Tibial nerve (tissue), 4 donors: ENCODE measurements at regions not wholly inside any gene's neighbourhood (a gene's known extent, or its start where the extent isn't known, plus 50 kb on each side); places are given as distances from the start of the nearest gene placed in this dataset.
A peak's percentile ranks its signal among the peaks of the same experiment; 100 is the strongest.

Experiments
- EP300 ChIP-seq, 2 donors: sonication (generic); formaldehyde crosslinking; IDR thresholded peaks; one replicate each; pipeline ENCODE4 v1.6.1; 2017; ENCODE audit warnings: antibody characterized with exemption in 2 of 2, mild to moderate bottlenecking in 1 of 2
- POLR2A ChIP-seq, 2 donors: fragments of 450-650 bp; IDR thresholded peaks; one replicate each; pipeline ENCODE4 v1.6.1; 2017; ENCODE audit warnings: antibody characterized with exemption in 2 of 2, mild to moderate bottlenecking in 2 of 2, moderate library complexity in 2 of 2
- TF ChIP-seq, protein P1 (sequence below), 5 experiments: fragments of 200-600 bp in 3 of 5; fragments of 450-650 bp in 2 of 5; sonication (generic) in 3 of 5; IDR thresholded peaks; one replicate each; pipeline ENCODE4 v1.5.1; 2016 to 2019; ENCODE audit warnings: antibody characterized with exemption in 5 of 5, mild to moderate bottlenecking in 3 of 5, moderate library complexity in 2 of 5

- TF ChIP-seq, protein P1, sequence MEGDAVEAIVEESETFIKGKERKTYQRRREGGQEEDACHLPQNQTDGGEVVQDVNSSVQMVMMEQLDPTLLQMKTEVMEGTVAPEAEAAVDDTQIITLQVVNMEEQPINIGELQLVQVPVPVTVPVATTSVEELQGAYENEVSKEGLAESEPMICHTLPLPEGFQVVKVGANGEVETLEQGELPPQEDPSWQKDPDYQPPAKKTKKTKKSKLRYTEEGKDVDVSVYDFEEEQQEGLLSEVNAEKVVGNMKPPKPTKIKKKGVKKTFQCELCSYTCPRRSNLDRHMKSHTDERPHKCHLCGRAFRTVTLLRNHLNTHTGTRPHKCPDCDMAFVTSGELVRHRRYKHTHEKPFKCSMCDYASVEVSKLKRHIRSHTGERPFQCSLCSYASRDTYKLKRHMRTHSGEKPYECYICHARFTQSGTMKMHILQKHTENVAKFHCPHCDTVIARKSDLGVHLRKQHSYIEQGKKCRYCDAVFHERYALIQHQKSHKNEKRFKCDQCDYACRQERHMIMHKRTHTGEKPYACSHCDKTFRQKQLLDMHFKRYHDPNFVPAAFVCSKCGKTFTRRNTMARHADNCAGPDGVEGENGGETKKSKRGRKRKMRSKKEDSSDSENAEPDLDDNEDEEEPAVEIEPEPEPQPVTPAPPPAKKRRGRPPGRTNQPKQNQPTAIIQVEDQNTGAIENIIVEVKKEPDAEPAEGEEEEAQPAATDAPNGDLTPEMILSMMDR (IDR thresholded peaks at IDR 0.05) = peak; percentile 67 to 87 (median 84)
- TF ChIP-seq POLR2A (IDR thresholded peaks at IDR 0.05) (no peak), EP300 (IDR thresholded peaks at IDR 0.05) (no peak)
Observed at GRCh38 chr4:183840311-183840710, 64.8 kb upstream of the STOX2 start.
